ENCODE measurements at regions not wholly inside any gene's neighbourhood (a gene's known extent, or its start where the extent isn't known, plus 50 kb on each side); places are given as distances from the start of the nearest gene placed in this dataset.
"Not testable (repeated sequence)": the region's sequence is repeated elsewhere in the genome, so short reads cannot be mapped to it uniquely, and the experiment has no call there.

GRCh38 chr1:82788038-82788437, 987.3 kb downstream of the ADGRL2 start:
- no peak overlapping the region for H3K9ac ChIP-seq (ENCODE audit: low read length in 2 of 2)
- H3K27ac ChIP-seq (ENCODE audit: low read length) = no peak overlapping the region
- H3K9me3 ChIP-seq (ENCODE audit: control insufficient read depth in 2 of 2, low read length in 2 of 2) = peaks cover 0 to 7% of the 10 kb centered on the region in 2 donors
- H3K36me3 ChIP-seq (ENCODE audit: control insufficient read depth in 2 of 2, insufficient read depth in 2 of 2, low read length in 2 of 2) = no peaks in the 10 kb centered on the region
- H3K27me3 ChIP-seq (ENCODE audit: control insufficient read depth in 1 of 2, insufficient read depth in 2 of 2, low read length in 2 of 2) = no peaks in the 10 kb centered on the region
- H3K4me3 ChIP-seq (ENCODE audit: low read length in 2 of 2) = no peak overlapping the region
- no peaks in the 10 kb centered on the region for H3K4me1 ChIP-seq (ENCODE audit: control insufficient read depth, insufficient read depth, low read length)

GRCh38 chr1:82786883-82787282, 986.1 kb downstream of the ADGRL2 start:
- H3K36me3 ChIP-seq (ENCODE audit: control insufficient read depth in 2 of 2, insufficient read depth in 2 of 2, low read length in 2 of 2) = no peaks in the 10 kb centered on the region
- H3K4me1 ChIP-seq (ENCODE audit: control insufficient read depth, insufficient read depth, low read length) = no peaks in the 10 kb centered on the region
- H3K4me3 ChIP-seq (ENCODE audit: low read length in 2 of 2) = no peak overlapping the region
- H3K27me3 ChIP-seq (ENCODE audit: control insufficient read depth in 1 of 2, insufficient read depth in 2 of 2, low read length in 2 of 2) = no peaks in the 10 kb centered on the region
- H3K27ac ChIP-seq (ENCODE audit: low read length) = no peak overlapping the region
- H3K9ac ChIP-seq (ENCODE audit: low read length in 2 of 2) = no peak overlapping the region
- peaks cover 0 to 7% of the 10 kb centered on the region in 2 donors for H3K9me3 ChIP-seq (ENCODE audit: control insufficient read depth in 2 of 2, low read length in 2 of 2)

- H3K27ac ChIP-seq (ENCODE audit: low read length) = no peak overlapping the region
- no peaks in the 10 kb centered on the region for H3K27me3 ChIP-seq (ENCODE audit: control insufficient read depth in 1 of 2, insufficient read depth in 2 of 2, low read length in 2 of 2)
- H3K9me3 ChIP-seq (ENCODE audit: control insufficient read depth in 2 of 2, low read length in 2 of 2) = peaks cover 0 to under 1% of the 10 kb centered on the region in 2 donors
- H3K9ac ChIP-seq (ENCODE audit: low read length in 2 of 2) = no peak overlapping the region
- no peak overlapping the region for H3K4me3 ChIP-seq (ENCODE audit: low read length in 2 of 2)
- H3K36me3 ChIP-seq (ENCODE audit: control insufficient read depth in 2 of 2, insufficient read depth in 2 of 2, low read length in 2 of 2) = no peaks in the 10 kb centered on the region
- no peaks in the 10 kb centered on the region for H3K4me1 ChIP-seq (ENCODE audit: control insufficient read depth, insufficient read depth, low read length)
Observed at GRCh38 chr1:82785268-82785790, 984.6 kb downstream of the ADGRL2 start.

- Histone ChIP-seq H3K4me3 (ENCODE audit: low read length in 2 of 2) (no peak overlapping the region), H3K27me3 (ENCODE audit: control insufficient read depth in 1 of 2, insufficient read depth in 2 of 2, low read length in 2 of 2) (no peaks in the 10 kb centered on the region), H3K9me3 (ENCODE audit: control insufficient read depth in 2 of 2, low read length in 2 of 2) (no peaks in the 10 kb centered on the region), H3K36me3 (ENCODE audit: control insufficient read depth in 2 of 2, insufficient read depth in 2 of 2, low read length in 2 of 2) (no peaks in the 10 kb centered on the region), H3K27ac (ENCODE audit: low read length) (no peak overlapping the region), H3K9ac (ENCODE audit: low read length in 2 of 2) (no peak overlapping the region), H3K4me1 (ENCODE audit: control insufficient read depth, insufficient read depth, low read length) (no peaks in the 10 kb centered on the region)
Observed at GRCh38 chr1:82783044-82783443, 982.3 kb downstream of the ADGRL2 start.

GRCh38 chr1:82782599-82782998, 981.9 kb downstream of the ADGRL2 start:
- Histone ChIP-seq H3K27ac (ENCODE audit: low read length) (no peak overlapping the region), H3K4me1 (ENCODE audit: control insufficient read depth, insufficient read depth, low read length) (no peaks in the 10 kb centered on the region), H3K36me3 (ENCODE audit: control insufficient read depth in 2 of 2, insufficient read depth in 2 of 2, low read length in 2 of 2) (no peaks in the 10 kb centered on the region), H3K9me3 (ENCODE audit: control insufficient read depth in 2 of 2, low read length in 2 of 2) (no peaks in the 10 kb centered on the region), H3K4me3 (ENCODE audit: low read length in 2 of 2) (no peak overlapping the region), H3K9ac (ENCODE audit: low read length in 2 of 2) (no peak overlapping the region), H3K27me3 (ENCODE audit: control insufficient read depth in 1 of 2, insufficient read depth in 2 of 2, low read length in 2 of 2) (no peaks in the 10 kb centered on the region)

- H3K36me3 ChIP-seq (ENCODE audit: control insufficient read depth in 2 of 2, insufficient read depth in 2 of 2, low read length in 2 of 2) = no peaks in the 10 kb centered on the region
- no peaks in the 10 kb centered on the region for H3K4me1 ChIP-seq (ENCODE audit: control insufficient read depth, insufficient read depth, low read length)
- no peaks in the 10 kb centered on the region for H3K27me3 ChIP-seq (ENCODE audit: control insufficient read depth in 1 of 2, insufficient read depth in 2 of 2, low read length in 2 of 2)
- H3K9me3 ChIP-seq (ENCODE audit: control insufficient read depth in 2 of 2, low read length in 2 of 2) = no peaks in the 10 kb centered on the region
- H3K9ac ChIP-seq (ENCODE audit: low read length in 2 of 2) = no peak overlapping the region
- no peak overlapping the region for H3K4me3 ChIP-seq (ENCODE audit: low read length in 2 of 2)
- H3K27ac ChIP-seq (ENCODE audit: low read length) = no peak overlapping the region
Observed at GRCh38 chr1:82778612-82779011, 977.9 kb downstream of the ADGRL2 start.

- Histone ChIP-seq H3K9me3 (ENCODE audit: control insufficient read depth in 2 of 2, low read length in 2 of 2) (no peaks in the 10 kb centered on the region), H3K9ac (ENCODE audit: low read length in 2 of 2) (no peak overlapping the region), H3K4me1 (ENCODE audit: control insufficient read depth, insufficient read depth, low read length) (no peaks in the 10 kb centered on the region), H3K36me3 (ENCODE audit: control insufficient read depth in 2 of 2, insufficient read depth in 2 of 2, low read length in 2 of 2) (no peaks in the 10 kb centered on the region), H3K27me3 (ENCODE audit: control insufficient read depth in 1 of 2, insufficient read depth in 2 of 2, low read length in 2 of 2) (no peaks in the 10 kb centered on the region), H3K4me3 (ENCODE audit: low read length in 2 of 2) (no peak overlapping the region), H3K27ac (ENCODE audit: low read length) (no peak overlapping the region)
Observed at GRCh38 chr1:82777240-82777639, 976.5 kb downstream of the ADGRL2 start.

- H3K36me3 ChIP-seq (ENCODE audit: control insufficient read depth in 2 of 2, insufficient read depth in 2 of 2, low read length in 2 of 2); H3K9ac ChIP-seq (ENCODE audit: low read length in 2 of 2); H3K4me1 ChIP-seq (ENCODE audit: control insufficient read depth, insufficient read depth, low read length); H3K4me3 ChIP-seq (ENCODE audit: low read length in 2 of 2); H3K27ac ChIP-seq (ENCODE audit: low read length); H3K27me3 ChIP-seq (ENCODE audit: control insufficient read depth in 1 of 2, insufficient read depth in 2 of 2, low read length in 2 of 2); H3K9me3 ChIP-seq (ENCODE audit: control insufficient read depth in 2 of 2, low read length in 2 of 2): not testable (repeated sequence)
Observed at GRCh38 chr1:82776730-82777129, 976.0 kb downstream of the ADGRL2 start.

- no peaks in the 10 kb centered on the region for H3K9me3 ChIP-seq (ENCODE audit: control insufficient read depth in 2 of 2, low read length in 2 of 2)
- no peak overlapping the region for H3K9ac ChIP-seq (ENCODE audit: low read length in 2 of 2)
- no peaks in the 10 kb centered on the region for H3K4me1 ChIP-seq (ENCODE audit: control insufficient read depth, insufficient read depth, low read length)
- H3K27me3 ChIP-seq (ENCODE audit: control insufficient read depth in 1 of 2, insufficient read depth in 2 of 2, low read length in 2 of 2) = no peaks in the 10 kb centered on the region
- no peak overlapping the region for H3K27ac ChIP-seq (ENCODE audit: low read length)
- H3K4me3 ChIP-seq (ENCODE audit: low read length in 2 of 2) = no peak overlapping the region
- no peaks in the 10 kb centered on the region for H3K36me3 ChIP-seq (ENCODE audit: control insufficient read depth in 2 of 2, insufficient read depth in 2 of 2, low read length in 2 of 2)
Observed at GRCh38 chr1:82775406-82776000, 974.8 kb downstream of the ADGRL2 start.

GRCh38 chr1:82762829-82763532, 962.2 kb downstream of the ADGRL2 start:
- no peaks in the 10 kb centered on the region for H3K36me3 ChIP-seq (ENCODE audit: control insufficient read depth in 2 of 2, insufficient read depth in 2 of 2, low read length in 2 of 2)
- no peak overlapping the region for H3K9ac ChIP-seq (ENCODE audit: low read length in 2 of 2)
- H3K4me3 ChIP-seq (ENCODE audit: low read length in 2 of 2) = no peak overlapping the region
- H3K27ac ChIP-seq (ENCODE audit: low read length) = no peak overlapping the region
- no peaks in the 10 kb centered on the region for H3K27me3 ChIP-seq (ENCODE audit: control insufficient read depth in 1 of 2, insufficient read depth in 2 of 2, low read length in 2 of 2)
- no peaks in the 10 kb centered on the region for H3K4me1 ChIP-seq (ENCODE audit: control insufficient read depth, insufficient read depth, low read length)
- H3K9me3 ChIP-seq (ENCODE audit: control insufficient read depth in 2 of 2, low read length in 2 of 2) = no peaks in the 10 kb centered on the region

GRCh38 chr1:82759035-82759434, 958.3 kb downstream of the ADGRL2 start:
- no peaks in the 10 kb centered on the region for H3K9me3 ChIP-seq (ENCODE audit: control insufficient read depth in 2 of 2, low read length in 2 of 2)
- no peak overlapping the region for H3K9ac ChIP-seq (ENCODE audit: low read length in 2 of 2)

More at GRCh38 chr1:82759035-82759434, 958.3 kb downstream of the ADGRL2 start:
- no peak overlapping the region for H3K27ac ChIP-seq (ENCODE audit: low read length)
- no peak overlapping the region for H3K4me3 ChIP-seq (ENCODE audit: low read length in 2 of 2)
- no peaks in the 10 kb centered on the region for H3K36me3 ChIP-seq (ENCODE audit: control insufficient read depth in 2 of 2, insufficient read depth in 2 of 2, low read length in 2 of 2)
- H3K27me3 ChIP-seq (ENCODE audit: control insufficient read depth in 1 of 2, insufficient read depth in 2 of 2, low read length in 2 of 2) = no peaks in the 10 kb centered on the region
- H3K4me1 ChIP-seq (ENCODE audit: control insufficient read depth, insufficient read depth, low read length) = no peaks in the 10 kb centered on the region

All from stomach smooth muscle (tissue), 2 donors.